H1 (cell line): ENCODE measurements at regions not wholly inside any gene's neighbourhood (a gene's known extent, or its start where the extent isn't known, plus 50 kb on each side); places are given as distances from the start of the nearest gene placed in this dataset.

Experiments
- FOSL1 ChIP-seq: IDR thresholded peaks from 2 replicates; pipeline ENCODE4 v1.6.1; 2011; ENCODE audit warnings: mild to moderate bottlenecking, low read depth, low read length, moderate library complexity; ENCODE audit not compliant: insufficient read depth
- NANOG ChIP-seq: IDR thresholded peaks from 2 replicates; pipeline ENCODE4 v1.6.1; 2011; ENCODE audit warnings: low read length, low read depth, mild to moderate bottlenecking, inconsistent platforms; ENCODE audit not compliant: insufficient read depth, poor library complexity, severe bottlenecking
- RBBP5 ChIP-seq: IDR thresholded peaks from 2 replicates; pipeline ENCODE4 v1.7.1; 2012; ENCODE audit warnings: low read depth, mild to moderate bottlenecking, inconsistent platforms, low read length, moderate library complexity, borderline replicate concordance
- SUZ12 ChIP-seq: fragments of 200-600 bp; sonication (generic); IDR thresholded peaks from 2 replicates; pipeline ENCODE4 v1.6.1; 2012; ENCODE audit warnings: mild to moderate bottlenecking, inconsistent platforms, low read length, moderate library complexity, mixed read lengths

DNA sequence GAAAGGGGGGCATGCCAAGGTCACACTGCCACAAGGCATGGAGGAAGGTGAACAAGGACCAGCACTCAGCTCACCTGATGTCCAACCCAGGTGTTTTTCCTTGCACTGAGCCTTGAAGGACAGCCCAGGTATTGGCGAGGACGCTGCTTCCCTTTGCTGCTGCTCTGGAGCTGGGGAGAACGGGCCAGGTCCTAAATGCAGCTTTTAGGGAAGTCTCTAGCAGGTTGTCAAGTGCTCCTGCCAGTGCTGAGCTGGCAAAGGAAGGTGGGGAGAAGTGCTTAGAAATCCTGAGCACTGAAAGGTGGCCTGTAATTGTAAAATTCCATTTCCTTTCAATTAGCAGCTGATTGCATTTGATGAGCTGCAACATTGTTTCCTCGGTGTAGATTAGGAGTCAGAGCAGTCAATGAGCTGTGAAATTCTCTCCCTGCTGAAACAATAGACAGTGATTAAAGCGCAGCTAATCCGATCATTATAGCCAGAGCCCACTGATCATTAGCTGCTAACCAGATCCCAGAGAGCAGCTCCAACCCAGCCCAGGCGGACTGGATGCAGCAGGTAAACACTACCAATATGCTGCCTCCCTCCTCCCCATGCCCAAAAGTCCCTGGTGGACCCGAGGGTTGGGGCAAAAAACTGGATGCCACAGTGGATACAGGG lies 507.6 kb downstream of the INSC start (continued):
- TF ChIP-seq RBBP5 (no peak), SUZ12 (no peak), NANOG (no peak), FOSL1 (no peak)
